GM10266 (cell line): ENCODE measurements at regions not wholly inside any gene's neighbourhood (a gene's known extent, or its start where the extent isn't known, plus 50 kb on each side); places are given as distances from the start of the nearest gene placed in this dataset.

Source experiments
- DNase-seq: peaks from one replicate; pipeline ENCODE4 v3.0.0; 2012; ENCODE audit errors: extremely low spot score
- TF ChIP-seq, protein P1 (sequence below): IDR thresholded peaks from 2 replicates; pipeline ENCODE4 v1.5.1; 2012; ENCODE audit warnings: mild to moderate bottlenecking, low read depth; ENCODE audit not compliant: control insufficient read depth, insufficient read depth; ENCODE audit errors: missing control alignments

DNA sequence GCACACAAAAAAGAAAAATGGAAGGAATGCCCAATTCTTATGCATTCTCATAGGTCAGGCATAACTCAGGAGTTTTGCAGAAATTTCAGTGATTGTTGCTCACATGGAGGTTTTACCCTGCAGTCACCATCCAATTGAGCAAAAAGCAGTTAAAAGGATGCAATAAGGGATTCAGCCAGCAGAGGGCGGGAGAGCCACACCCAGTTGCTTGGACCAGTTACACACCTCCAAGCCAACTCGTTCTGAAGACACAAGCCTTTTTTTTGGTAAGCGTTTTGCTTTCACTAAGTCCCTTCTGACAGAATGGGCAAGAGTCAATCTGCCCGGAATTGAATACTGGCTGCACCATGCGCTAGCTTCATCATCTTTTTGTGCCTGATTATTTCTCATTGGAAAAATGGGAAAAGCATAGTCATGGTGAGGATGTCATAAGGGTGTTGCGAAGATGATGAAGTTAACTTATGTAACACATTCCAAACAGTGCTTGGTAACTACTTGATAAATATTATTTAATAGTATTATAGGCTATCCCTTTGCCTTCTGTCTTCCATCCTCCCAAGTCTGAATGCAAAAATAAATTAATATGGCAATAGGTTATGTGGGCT lies 154.4 kb upstream of the SGO1 start:
- DNase-seq, result peak; percentile 47
- TF ChIP-seq, protein P1, sequence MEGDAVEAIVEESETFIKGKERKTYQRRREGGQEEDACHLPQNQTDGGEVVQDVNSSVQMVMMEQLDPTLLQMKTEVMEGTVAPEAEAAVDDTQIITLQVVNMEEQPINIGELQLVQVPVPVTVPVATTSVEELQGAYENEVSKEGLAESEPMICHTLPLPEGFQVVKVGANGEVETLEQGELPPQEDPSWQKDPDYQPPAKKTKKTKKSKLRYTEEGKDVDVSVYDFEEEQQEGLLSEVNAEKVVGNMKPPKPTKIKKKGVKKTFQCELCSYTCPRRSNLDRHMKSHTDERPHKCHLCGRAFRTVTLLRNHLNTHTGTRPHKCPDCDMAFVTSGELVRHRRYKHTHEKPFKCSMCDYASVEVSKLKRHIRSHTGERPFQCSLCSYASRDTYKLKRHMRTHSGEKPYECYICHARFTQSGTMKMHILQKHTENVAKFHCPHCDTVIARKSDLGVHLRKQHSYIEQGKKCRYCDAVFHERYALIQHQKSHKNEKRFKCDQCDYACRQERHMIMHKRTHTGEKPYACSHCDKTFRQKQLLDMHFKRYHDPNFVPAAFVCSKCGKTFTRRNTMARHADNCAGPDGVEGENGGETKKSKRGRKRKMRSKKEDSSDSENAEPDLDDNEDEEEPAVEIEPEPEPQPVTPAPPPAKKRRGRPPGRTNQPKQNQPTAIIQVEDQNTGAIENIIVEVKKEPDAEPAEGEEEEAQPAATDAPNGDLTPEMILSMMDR, result peak; percentile 85

DNA sequence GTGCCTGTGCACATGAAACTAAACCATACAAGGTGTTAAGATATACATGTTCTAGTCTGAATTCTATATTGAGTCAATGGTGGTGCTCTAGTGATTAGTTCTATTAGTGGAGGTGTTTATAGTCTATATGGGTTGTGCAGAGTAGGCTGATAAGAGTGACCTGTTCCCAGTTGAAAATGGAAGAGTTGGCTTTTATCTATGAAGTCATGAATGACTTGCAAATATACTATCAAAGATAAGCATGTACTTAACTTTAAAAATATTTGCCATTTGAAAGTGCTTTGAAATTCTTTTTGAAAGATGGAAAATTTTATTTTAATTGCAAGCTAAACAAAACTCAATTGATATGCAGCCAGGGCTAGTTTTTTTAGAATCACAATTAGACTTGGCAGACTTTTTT lies 150.6 kb upstream of the SGO1 start:
- TF ChIP-seq, protein P1, result no peak
- DNase-seq, result no peak

DNA sequence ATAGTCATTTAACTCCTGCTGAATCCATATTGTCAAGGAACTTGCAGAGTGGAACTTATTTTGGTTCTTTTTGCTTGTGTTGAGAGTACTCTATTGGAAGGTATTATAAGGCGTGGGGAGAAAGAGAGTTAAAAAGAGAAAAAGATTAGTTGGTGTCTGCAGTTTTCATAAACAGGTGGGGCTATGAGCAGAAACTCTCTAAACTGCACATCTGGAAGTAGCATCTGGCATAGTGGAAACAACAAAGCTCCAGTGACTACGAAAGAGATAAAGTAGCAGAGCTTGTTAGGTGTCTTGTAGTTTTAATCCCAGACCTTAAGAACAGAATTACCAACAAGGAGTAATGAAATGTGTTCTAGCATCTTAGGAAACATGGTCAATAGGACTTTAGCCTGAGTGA lies 148.8 kb upstream of the SGO1 start:
- no peak for DNase-seq
- TF ChIP-seq, protein P1, result no peak

DNA sequence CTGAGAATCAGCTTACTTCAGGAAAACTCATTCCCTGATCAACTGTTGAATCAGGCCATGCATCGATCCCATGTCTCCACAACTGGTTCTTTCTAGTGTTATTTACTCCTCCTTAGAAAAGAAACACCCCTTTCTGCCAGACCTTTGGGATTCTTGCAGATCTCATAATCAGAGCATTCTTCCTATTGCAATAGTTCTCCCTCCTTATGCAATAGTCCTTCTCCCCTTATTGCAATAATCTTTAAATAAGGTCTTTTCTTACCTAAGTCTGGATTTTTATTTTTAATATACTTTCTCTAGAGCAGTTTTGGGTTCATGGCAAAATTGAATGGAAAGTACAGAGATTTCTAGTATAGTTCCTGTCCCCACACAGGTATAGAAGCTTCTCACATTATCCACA lies 141.9 kb upstream of the SGO1 start:
- DNase-seq, result no peak
- TF ChIP-seq, protein P1, result no peak

DNA sequence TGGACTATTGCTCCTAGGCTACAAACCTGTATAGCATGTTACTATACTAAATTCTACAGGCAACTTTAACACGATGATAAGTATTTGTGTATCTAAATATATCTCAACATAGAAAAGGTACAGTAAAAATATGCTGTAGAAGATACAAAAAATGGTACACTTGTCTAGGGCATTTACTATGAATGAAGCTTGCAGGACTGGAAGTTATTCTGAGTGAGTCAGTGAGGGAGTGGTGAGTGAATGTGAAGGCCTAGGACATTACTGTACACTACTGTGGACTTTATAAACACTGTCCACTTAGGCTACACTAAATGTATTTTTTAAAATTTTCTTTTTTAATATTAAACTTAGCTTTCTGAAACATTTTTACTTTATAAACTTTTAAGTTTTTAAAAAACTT lies 140.5 kb upstream of the SGO1 start:
- TF ChIP-seq, protein P1, result no peak
- DNase-seq, result no peak

DNA sequence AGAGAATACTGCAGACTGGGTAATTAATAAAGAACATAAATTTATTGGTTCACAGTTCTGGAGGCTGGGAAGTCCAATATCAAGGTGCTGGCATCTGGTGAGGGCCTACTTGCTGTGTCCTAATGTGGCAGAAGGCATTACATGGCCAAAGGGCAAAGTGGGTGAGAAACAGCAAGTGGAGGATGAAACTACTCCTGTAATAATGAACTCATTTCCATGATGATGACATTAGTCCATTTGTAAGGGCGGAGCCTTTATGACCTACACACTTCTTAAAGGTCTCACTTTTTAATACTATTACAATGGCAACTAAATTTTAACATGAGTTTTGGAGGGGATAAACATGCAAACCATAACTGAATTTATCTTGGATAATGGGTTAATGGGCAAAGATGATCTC lies 139.6 kb upstream of the SGO1 start:
- TF ChIP-seq, protein P1, result no peak

DNA sequence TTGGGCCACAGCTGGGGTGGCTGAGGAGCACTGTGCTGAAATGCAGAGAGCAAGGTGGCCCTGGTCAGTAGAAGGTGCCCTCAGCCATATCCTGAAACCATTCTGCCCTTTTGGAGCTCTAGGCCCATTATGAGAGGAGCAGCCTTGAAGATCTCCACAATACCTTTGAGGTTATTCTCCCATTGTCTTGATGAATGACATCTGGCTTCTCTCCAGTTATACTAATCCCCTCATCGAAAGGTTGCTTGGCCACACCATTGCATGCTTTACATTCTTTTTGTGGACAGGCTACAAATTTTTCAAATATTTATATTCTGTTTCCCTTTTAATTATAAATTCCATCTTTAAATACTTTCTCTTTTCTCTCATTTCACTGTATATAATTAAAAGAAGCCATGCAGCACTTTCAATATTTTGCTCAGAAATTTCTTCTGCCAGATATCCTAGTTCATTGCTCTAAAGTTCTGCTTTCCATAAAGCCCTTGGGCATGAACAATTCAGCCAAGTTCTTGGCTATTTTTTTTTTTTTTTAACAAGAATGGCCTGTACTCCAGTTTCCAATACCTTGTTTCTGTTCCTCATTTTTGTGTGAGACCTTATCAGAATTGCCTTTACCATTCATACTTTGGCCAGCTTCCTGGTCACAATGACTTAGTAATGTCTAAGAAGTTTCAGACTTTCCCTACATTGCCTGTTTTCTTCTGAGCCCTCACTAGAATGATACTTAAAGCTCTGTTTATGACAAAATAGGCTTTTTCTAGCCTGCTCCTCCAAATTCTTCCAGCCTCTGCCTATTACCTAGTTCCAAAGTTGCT lies 138.9 kb upstream of the SGO1 start:
- TF ChIP-seq, protein P1, result no peak
- no peak for DNase-seq

More for the DNA sequence above, 139.6 kb upstream of the SGO1 start:
- no peak for DNase-seq
